Nephron progenitor cell (in vitro differentiated cells): ENCODE measurements at regions not wholly inside any gene's neighbourhood (a gene's known extent, or its start where the extent isn't known, plus 50 kb on each side); places are given as distances from the start of the nearest gene placed in this dataset.
"Not testable (repeated sequence)": the region's sequence is repeated elsewhere in the genome, so short reads cannot be mapped to it uniquely, and the experiment has no call there.

Source experiments
- DNase-seq: peaks from one replicate; pipeline ENCODE4 v3.0.0; 2021
- H3K27ac Mint-ChIP-seq: 2 replicates; pipeline ENCODE4 v1.8.0; 2021; ENCODE audit warnings: mild to moderate bottlenecking, moderate library complexity, mixed read lengths
- H3K27me3 Mint-ChIP-seq: 2 replicates; pipeline ENCODE4 v1.8.0; 2021; ENCODE audit warnings: mild to moderate bottlenecking, low read depth, mixed read lengths; ENCODE audit not compliant: poor library complexity
- H3K36me3 Mint-ChIP-seq: 2 replicates; pipeline ENCODE4 v1.8.0; 2021; ENCODE audit warnings: low read depth, mixed read lengths
- H3K4me1 Mint-ChIP-seq: 2 replicates; pipeline ENCODE4 v1.8.0; 2021; ENCODE audit warnings: mixed read lengths
- H3K4me3 Mint-ChIP-seq: 2 replicates; pipeline ENCODE4 v1.8.0; 2021; ENCODE audit warnings: mild to moderate bottlenecking, moderate library complexity, mixed read lengths
- H3K9me3 Mint-ChIP-seq: 2 replicates; pipeline ENCODE4 v1.8.0; 2021; ENCODE audit warnings: mild to moderate bottlenecking, moderate library complexity, mixed read lengths
- CTCF ChIP-seq: fragments of 200-600 bp; sonication (generic); IDR thresholded peaks from 2 replicates; pipeline ENCODE4 v1.5.0; 2021; ENCODE audit warnings: antibody characterized with exemption

- no peaks in the 10 kb centered on the region for H3K4me1 Mint-ChIP-seq
- H3K9me3 Mint-ChIP-seq, result peaks cover 23% of the 10 kb centered on the region
- DNase-seq, result no peak
- no peak for TF ChIP-seq CTCF
- no peaks in the 10 kb centered on the region for H3K36me3 Mint-ChIP-seq
- no peak overlapping the region for H3K27ac Mint-ChIP-seq
- no peaks in the 10 kb centered on the region for H3K27me3 Mint-ChIP-seq
- H3K4me3 Mint-ChIP-seq, result no peak overlapping the region
Observed at GRCh38 chr14:21820631-21821030, 147.0 kb upstream of the OR4E1 start.

GRCh38 chr14:21819891-21820290 lies 146.3 kb upstream of the OR4E1 start:
- not testable (repeated sequence) for H3K36me3 Mint-ChIP-seq, H3K27ac Mint-ChIP-seq, H3K4me1 Mint-ChIP-seq, DNase-seq, H3K27me3 Mint-ChIP-seq, H3K4me3 Mint-ChIP-seq
- peaks cover 23% of the 10 kb centered on the region for H3K9me3 Mint-ChIP-seq

GRCh38 chr14:21817010-21817409 lies 143.4 kb upstream of the OR4E1 start:
- H3K36me3 Mint-ChIP-seq, DNase-seq, H3K27me3 Mint-ChIP-seq, H3K4me1 Mint-ChIP-seq, H3K4me3 Mint-ChIP-seq, H3K27ac Mint-ChIP-seq: not testable (repeated sequence)
- peaks cover 23% of the 10 kb centered on the region for H3K9me3 Mint-ChIP-seq

- Mint-ChIP-seq H3K27ac (no peak overlapping the region), H3K27me3 (peaks cover 8% of the 10 kb centered on the region)
Observed at GRCh38 chr14:21807975-21808374, 134.4 kb upstream of the OR4E1 start.

GRCh38 chr14:21804981-21805380 lies 131.4 kb upstream of the OR4E1 start:
- DNase-seq, result no peak
- Mint-ChIP-seq H3K27me3 (no peaks in the 10 kb centered on the region), H3K9me3 (peaks cover 16% of the 10 kb centered on the region), H3K36me3 (no peaks in the 10 kb centered on the region), H3K4me3 (no peak overlapping the region), H3K27ac (no peak overlapping the region), H3K4me1 (no peaks in the 10 kb centered on the region)
- no peak for TF ChIP-seq CTCF

More at GRCh38 chr14:21807975-21808374, 134.4 kb upstream of the OR4E1 start:
- no peaks in the 10 kb centered on the region for H3K4me1 Mint-ChIP-seq
- TF ChIP-seq CTCF, result no peak
- H3K4me3 Mint-ChIP-seq, result no peak overlapping the region
- DNase-seq, result no peak
- no peaks in the 10 kb centered on the region for H3K36me3 Mint-ChIP-seq
- H3K9me3 Mint-ChIP-seq, result peaks cover 16% of the 10 kb centered on the region

- no peak overlapping the region for H3K4me3 Mint-ChIP-seq
- H3K4me1 Mint-ChIP-seq, result no peaks in the 10 kb centered on the region
- DNase-seq, result no peak
- no peak for TF ChIP-seq CTCF
- H3K27me3 Mint-ChIP-seq, result no peaks in the 10 kb centered on the region
- no peaks in the 10 kb centered on the region for H3K36me3 Mint-ChIP-seq
- H3K27ac Mint-ChIP-seq, result no peak overlapping the region
- peaks cover 16% of the 10 kb centered on the region for H3K9me3 Mint-ChIP-seq
Observed at GRCh38 chr14:21802441-21802840, 128.8 kb upstream of the OR4E1 start.

- TF ChIP-seq CTCF, result no peak
- Mint-ChIP-seq H3K4me1 (peaks cover 12% of the 10 kb centered on the region), H3K9me3 (peaks cover 26% of the 10 kb centered on the region), H3K27me3 (peaks cover 2% of the 10 kb centered on the region), H3K36me3 (peaks cover 9% of the 10 kb centered on the region), H3K27ac (no peak overlapping the region), H3K4me3 (no peak overlapping the region)
- DNase-seq, result no peak
Observed at GRCh38 chr14:21796916-21797315, 123.3 kb upstream of the OR4E1 start.
